ENCODE measurements at regions not wholly inside any gene's neighbourhood (a gene's known extent, or its start where the extent isn't known, plus 50 kb on each side); places are given as distances from the start of the nearest gene placed in this dataset.
"Not testable (repeated sequence)": the region's sequence is repeated elsewhere in the genome, so short reads cannot be mapped to it uniquely, and the experiment has no call there.

- no peak for DNase-seq (ENCODE audit: low read depth in 2 of 2)
Observed at GRCh38 chr3:30521156-30521715, 85.2 kb upstream of the TGFBR2 start.

GRCh38 chr3:30522476-30522875, 83.9 kb upstream of the TGFBR2 start:
- DNase-seq (ENCODE audit: low read depth in 2 of 2) = no peak

- DNase-seq (ENCODE audit: low read depth in 2 of 2) = no peak
Observed at GRCh38 chr3:30523366-30523765, 83.0 kb upstream of the TGFBR2 start.

GRCh38 chr3:30524357-30525040, 81.9 kb upstream of the TGFBR2 start:
- DNase-seq (ENCODE audit: low read depth in 2 of 2) = no peak

GRCh38 chr3:30526031-30526430, 80.4 kb upstream of the TGFBR2 start:
- DNase-seq (ENCODE audit: low read depth in 2 of 2) = no peak

- DNase-seq (ENCODE audit: low read depth in 2 of 2) = no peak
Observed at GRCh38 chr3:30527186-30527585, 79.2 kb upstream of the TGFBR2 start.

GRCh38 chr3:30527720-30528119, 78.7 kb upstream of the TGFBR2 start:
- no peak for DNase-seq (ENCODE audit: low read depth in 2 of 2)

GRCh38 chr3:30530084-30530483, 76.3 kb upstream of the TGFBR2 start:
- DNase-seq (ENCODE audit: low read depth in 2 of 2) = no peak

- no peak for DNase-seq (ENCODE audit: low read depth in 2 of 2)
Observed at GRCh38 chr3:30531017-30531570, 75.3 kb upstream of the TGFBR2 start.

GRCh38 chr3:30535525-30535924, 70.9 kb upstream of the TGFBR2 start:
- no peak for DNase-seq (ENCODE audit: low read depth in 2 of 2)

- no peak for DNase-seq (ENCODE audit: low read depth in 2 of 2)
Observed at GRCh38 chr3:30538791-30539190, 67.6 kb upstream of the TGFBR2 start.

- DNase-seq (ENCODE audit: low read depth in 2 of 2) = no peak
Observed at GRCh38 chr3:30539206-30539605, 67.2 kb upstream of the TGFBR2 start.

- DNase-seq (ENCODE audit: low read depth in 2 of 2) = no peak
Observed at GRCh38 chr3:30539772-30540171, 66.6 kb upstream of the TGFBR2 start.

GRCh38 chr3:30541156-30541555, 65.2 kb upstream of the TGFBR2 start:
- DNase-seq (ENCODE audit: low read depth in 2 of 2) = not testable (repeated sequence)

- no peak for DNase-seq (ENCODE audit: low read depth in 2 of 2)
Observed at GRCh38 chr3:30542897-30543296, 63.5 kb upstream of the TGFBR2 start.

GRCh38 chr3:30544812-30545211, 61.6 kb upstream of the TGFBR2 start:
- DNase-seq (ENCODE audit: low read depth in 2 of 2) = no peak

- DNase-seq (ENCODE audit: low read depth in 2 of 2) = no peak
Observed at GRCh38 chr3:30546934-30547333, 59.5 kb upstream of the TGFBR2 start.

- DNase-seq (ENCODE audit: low read depth in 2 of 2) = no peak
Observed at GRCh38 chr3:30547716-30548115, 58.7 kb upstream of the TGFBR2 start.

GRCh38 chr3:30548600-30548999, 57.8 kb upstream of the TGFBR2 start:
- DNase-seq (ENCODE audit: low read depth in 2 of 2) = no peak

GRCh38 chr3:30549600-30549999, 56.8 kb upstream of the TGFBR2 start:
- no peak for DNase-seq (ENCODE audit: low read depth in 2 of 2)

GRCh38 chr3:30550246-30550645, 56.2 kb upstream of the TGFBR2 start:
- no peak for DNase-seq (ENCODE audit: low read depth in 2 of 2)

- DNase-seq (ENCODE audit: low read depth in 2 of 2) = no peak
Observed at GRCh38 chr3:30551266-30551665, 55.1 kb upstream of the TGFBR2 start.

- DNase-seq (ENCODE audit: low read depth in 2 of 2) = no peak
Observed at GRCh38 chr3:30551927-30552326, 54.5 kb upstream of the TGFBR2 start.
